ENCODE measurements at regions not wholly inside any gene's neighbourhood (a gene's known extent, or its start where the extent isn't known, plus 50 kb on each side); places are given as distances from the start of the nearest gene placed in this dataset.

- DNase-seq, result no peak
Observed at GRCh38 chr15:94535298-94536048, 304.1 kb downstream of the MCTP2 start.

GRCh38 chr15:94536549-94536948 is 305.2 kb downstream of the MCTP2 start:
- DNase-seq, result no peak

- no peak for DNase-seq
Observed at GRCh38 chr15:94538280-94538679, 306.9 kb downstream of the MCTP2 start.

- DNase-seq, result no peak
Observed at GRCh38 chr15:94542391-94542790, 311.0 kb downstream of the MCTP2 start.

GRCh38 chr15:94546808-94547207 is 315.4 kb downstream of the MCTP2 start:
- DNase-seq, result no peak

GRCh38 chr15:94547711-94548110 is 316.4 kb downstream of the MCTP2 start:
- no peak for DNase-seq

GRCh38 chr15:94555841-94556519 is 324.6 kb downstream of the MCTP2 start:
- no peak for DNase-seq

GRCh38 chr15:94561036-94561689 is 329.8 kb downstream of the MCTP2 start:
- DNase-seq, result no peak

- DNase-seq, result no peak
Observed at GRCh38 chr15:94563456-94563855, 332.1 kb downstream of the MCTP2 start.

GRCh38 chr15:94576889-94577533 is 345.6 kb downstream of the MCTP2 start:
- DNase-seq, result no peak

GRCh38 chr15:94579286-94579685 is 347.9 kb downstream of the MCTP2 start:
- no peak for DNase-seq

GRCh38 chr15:94580211-94580885 is 349.0 kb downstream of the MCTP2 start:
- no peak for DNase-seq

- DNase-seq, result no peak
Observed at GRCh38 chr15:94582368-94582767, 351.0 kb downstream of the MCTP2 start.

GRCh38 chr15:94584833-94585244 is 353.5 kb downstream of the MCTP2 start:
- DNase-seq, result peak; percentile 35

GRCh38 chr15:94586099-94586498 is 354.7 kb downstream of the MCTP2 start:
- no peak for DNase-seq

- DNase-seq, result no peak
Observed at GRCh38 chr15:94587113-94587512, 355.8 kb downstream of the MCTP2 start.

- DNase-seq, result no peak
Observed at GRCh38 chr15:94588993-94589392, 357.6 kb downstream of the MCTP2 start.

- DNase-seq, result no peak
Observed at GRCh38 chr15:94592495-94592894, 361.1 kb downstream of the MCTP2 start.

GRCh38 chr15:94596707-94597106 is 365.3 kb downstream of the MCTP2 start:
- no peak for DNase-seq

GRCh38 chr15:94600505-94600904 is 369.1 kb downstream of the MCTP2 start:
- no peak for DNase-seq

GRCh38 chr15:94602754-94603470 is 371.6 kb downstream of the MCTP2 start:
- no peak for DNase-seq

- no peak for DNase-seq
Observed at GRCh38 chr15:94606286-94606685, 374.9 kb downstream of the MCTP2 start.
